Dedifferentiated amniotic fluid mesenchymal stem cell (primary cell): ENCODE measurements at regions not wholly inside any gene's neighbourhood (a gene's known extent, or its start where the extent isn't known, plus 50 kb on each side); places are given as distances from the start of the nearest gene placed in this dataset.
"Not testable (repeated sequence)": the region's sequence is repeated elsewhere in the genome, so short reads cannot be mapped to it uniquely, and the experiment has no call there.

Experiments used
- DNase-seq: peaks from one replicate; pipeline ENCODE4 v3.0.0-alpha.2; 2016; ENCODE audit errors: extremely low spot score

GRCh38 chr5:99061299-99061698 lies 132.5 kb upstream of the CHD1 start:
- DNase-seq, result no peak

DNA sequence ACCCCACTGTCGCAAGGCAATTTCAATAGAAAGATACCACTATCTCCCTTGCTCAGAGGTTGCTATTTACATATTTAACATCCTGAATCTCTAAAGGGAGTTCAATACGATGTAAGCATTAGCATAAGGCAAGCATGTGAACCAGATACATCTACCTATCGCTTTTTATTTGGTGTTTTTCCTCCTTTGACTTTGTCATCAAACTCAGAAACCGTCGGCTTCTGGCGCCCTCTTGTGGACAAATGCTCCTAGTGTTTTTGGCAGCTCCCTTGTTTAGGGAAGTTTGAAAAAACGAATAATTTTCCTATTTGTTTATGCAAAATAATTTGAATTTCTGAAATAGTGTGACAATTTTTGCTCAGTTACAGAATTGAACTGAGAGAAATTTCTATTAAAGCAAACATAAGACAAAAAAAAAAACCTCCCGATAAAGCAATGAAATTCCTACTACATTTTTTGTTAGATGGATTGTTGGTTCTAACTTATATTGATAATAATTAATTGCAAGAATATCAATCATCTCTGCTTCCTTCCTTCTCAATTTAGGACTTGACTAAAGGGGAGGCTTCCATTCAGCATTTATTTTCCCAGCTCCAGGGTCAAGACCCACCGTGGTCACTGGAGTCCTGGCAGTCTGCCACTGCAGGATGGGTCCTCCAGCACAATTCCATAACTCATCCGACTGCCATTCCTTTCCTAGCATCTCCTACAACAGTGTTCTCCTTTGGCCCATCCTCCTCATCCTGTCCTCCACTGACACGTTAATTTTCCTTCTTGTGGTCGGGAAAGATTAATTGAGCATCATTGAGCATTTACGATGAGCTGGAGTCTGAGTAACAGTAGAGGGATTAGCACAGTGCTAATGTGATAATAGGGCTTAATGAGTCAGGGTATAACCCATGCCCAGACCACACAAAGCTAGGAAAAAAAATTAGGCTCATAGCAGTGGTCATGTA lies 131.8 kb upstream of the CHD1 start:
- DNase-seq, result peak; percentile 80

- DNase-seq, result no peak
Observed at GRCh38 chr5:99059685-99060084, 130.9 kb upstream of the CHD1 start.

DNA sequence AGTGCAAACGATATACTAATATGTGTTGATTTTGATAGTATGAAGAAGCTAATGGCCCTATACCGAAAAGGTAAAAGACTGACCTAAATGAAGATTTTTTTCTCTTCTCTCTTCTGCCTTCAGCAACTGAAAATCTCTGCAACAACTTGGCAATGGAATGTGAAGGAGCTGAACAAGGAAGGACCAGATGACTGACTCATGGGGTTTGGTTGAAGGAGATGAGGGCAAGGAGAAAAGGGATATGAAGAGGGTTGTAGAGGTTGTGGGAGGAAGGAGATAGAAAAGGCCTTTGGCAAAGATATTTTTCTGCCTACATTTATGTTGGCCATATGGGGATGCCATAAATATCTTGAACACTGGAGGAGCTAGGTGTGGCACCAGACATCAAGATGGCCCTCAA lies 129.7 kb upstream of the CHD1 start:
- no peak for DNase-seq

DNA sequence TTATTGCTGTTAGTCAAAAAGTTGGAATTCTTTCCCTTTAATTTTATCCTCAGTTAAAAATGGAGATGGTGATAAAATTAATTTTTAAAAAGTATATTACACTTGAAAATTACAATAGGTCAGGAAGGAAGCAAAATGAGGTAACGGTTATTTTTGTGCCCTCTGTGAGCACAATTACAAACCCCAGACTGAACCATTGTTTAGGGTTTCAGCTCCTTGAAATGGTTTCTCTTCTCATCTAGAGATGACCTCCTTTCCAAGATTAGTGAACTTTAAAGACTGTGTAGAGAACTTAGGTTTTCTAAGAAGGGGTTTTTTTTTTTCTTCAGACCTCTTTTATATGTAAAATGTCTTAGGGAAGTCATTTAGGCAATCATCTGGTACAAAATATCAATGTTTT lies 126.2 kb upstream of the CHD1 start:
- DNase-seq, result no peak

GRCh38 chr5:99045871-99046270 lies 117.1 kb upstream of the CHD1 start:
- DNase-seq, result no peak

- DNase-seq, result not testable (repeated sequence)
Observed at GRCh38 chr5:99043257-99043656, 114.5 kb upstream of the CHD1 start.

GRCh38 chr5:99037668-99038067 lies 108.9 kb upstream of the CHD1 start:
- DNase-seq, result no peak

GRCh38 chr5:99035942-99036341 lies 107.1 kb upstream of the CHD1 start:
- DNase-seq, result no peak

DNA sequence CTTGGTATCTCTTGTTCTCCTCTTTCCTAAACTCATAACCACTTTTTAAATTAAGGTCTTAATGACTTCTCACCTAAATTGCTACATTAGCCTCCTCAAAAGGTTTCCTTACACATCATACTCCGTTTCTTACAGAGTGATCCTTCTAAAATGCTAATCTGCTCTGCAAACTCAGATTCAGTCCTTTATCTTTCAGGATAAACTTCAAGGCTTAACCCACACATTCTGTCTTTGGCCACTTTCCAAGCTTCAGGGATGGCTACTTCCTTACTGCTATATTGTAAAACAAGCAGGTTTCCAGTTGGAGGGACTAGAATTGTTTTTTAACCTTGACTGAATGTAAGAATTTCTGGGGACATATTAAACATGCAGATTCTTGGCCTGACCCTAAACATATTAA lies 105.5 kb upstream of the CHD1 start:
- no peak for DNase-seq

- DNase-seq, result no peak
Observed at GRCh38 chr5:99033014-99033900, 104.5 kb upstream of the CHD1 start.

DNA sequence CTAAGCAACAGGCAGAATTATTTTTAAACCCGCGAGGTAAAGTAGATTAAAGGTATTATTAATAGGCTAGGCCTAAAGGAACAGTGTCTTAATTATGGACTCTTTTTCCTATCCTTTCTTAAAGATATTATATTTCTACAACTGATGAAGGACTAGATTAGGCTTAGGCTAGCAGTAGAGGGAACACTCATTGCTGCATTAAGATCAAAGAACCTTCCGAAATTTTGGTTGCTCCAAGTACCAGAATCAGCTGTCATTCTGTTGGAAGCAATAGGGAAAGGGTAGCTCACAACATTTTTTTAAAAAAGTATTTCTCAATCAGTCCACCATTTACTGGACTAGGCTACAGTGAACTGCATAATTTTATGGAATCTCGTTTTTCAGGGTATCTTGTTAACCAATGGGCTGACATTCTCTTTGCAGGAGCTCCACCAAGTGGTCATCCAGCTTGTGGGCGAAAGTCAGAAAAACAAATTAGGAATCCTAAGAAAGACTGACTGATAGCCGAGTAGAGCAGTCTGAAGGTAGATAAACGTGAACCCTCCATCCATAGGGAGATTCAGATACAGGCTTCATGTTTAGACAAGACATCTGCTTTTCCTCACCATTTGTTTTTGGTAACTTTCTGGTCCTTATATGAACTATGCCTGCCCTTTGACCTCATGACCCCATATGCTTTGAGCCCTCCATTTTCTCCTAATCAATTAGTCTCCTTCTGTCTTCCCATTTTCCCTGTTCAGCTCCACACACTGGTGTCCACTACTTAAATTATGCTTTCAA lies 103.6 kb upstream of the CHD1 start:
- DNase-seq, result peak; percentile 80

GRCh38 chr5:99030906-99031440 lies 102.2 kb upstream of the CHD1 start:
- DNase-seq, result no peak

DNA sequence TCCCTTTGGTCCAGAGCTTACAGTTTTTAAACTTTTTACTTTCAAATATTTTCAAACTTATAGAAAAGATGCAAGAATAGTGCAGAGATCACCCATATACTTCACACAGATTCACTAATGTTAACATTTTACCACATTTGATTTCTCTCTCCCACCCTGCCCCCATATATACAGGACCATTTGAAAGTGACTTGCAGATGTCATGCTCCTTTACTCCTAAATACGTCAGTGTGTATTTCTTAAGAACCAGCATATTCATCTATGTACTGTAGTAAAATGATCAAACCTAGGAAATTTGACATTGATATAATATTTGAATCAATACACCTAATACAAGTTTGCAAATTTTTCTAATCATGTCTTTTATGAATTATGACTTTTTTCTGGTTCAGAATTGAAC lies 100.4 kb upstream of the CHD1 start:
- no peak for DNase-seq

- DNase-seq, result not testable (repeated sequence)
Observed at GRCh38 chr5:99028170-99028569, 99.4 kb upstream of the CHD1 start.

- DNase-seq, result no peak
Observed at GRCh38 chr5:99025298-99026045, 96.7 kb upstream of the CHD1 start.

GRCh38 chr5:99023330-99023729 lies 94.5 kb upstream of the CHD1 start:
- no peak for DNase-seq

- no peak for DNase-seq
Observed at GRCh38 chr5:99022250-99022649, 93.4 kb upstream of the CHD1 start.

DNA sequence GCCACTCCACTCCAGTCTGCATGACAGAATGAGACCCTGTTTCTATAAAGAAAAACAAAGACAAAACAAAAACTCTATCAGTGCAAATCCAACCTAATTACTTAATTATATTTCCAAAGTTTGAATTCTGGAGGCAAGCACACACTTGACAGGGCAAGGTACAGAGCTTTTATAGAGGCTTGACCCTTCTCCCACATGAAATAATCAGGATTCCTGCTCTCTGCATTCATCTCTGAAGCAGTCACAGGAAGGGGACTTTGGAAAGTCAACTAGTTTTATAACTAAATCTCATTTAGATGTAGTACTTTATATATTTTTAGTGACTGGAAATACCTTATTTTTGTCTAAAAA lies 91.9 kb upstream of the CHD1 start:
- DNase-seq, result no peak

DNA sequence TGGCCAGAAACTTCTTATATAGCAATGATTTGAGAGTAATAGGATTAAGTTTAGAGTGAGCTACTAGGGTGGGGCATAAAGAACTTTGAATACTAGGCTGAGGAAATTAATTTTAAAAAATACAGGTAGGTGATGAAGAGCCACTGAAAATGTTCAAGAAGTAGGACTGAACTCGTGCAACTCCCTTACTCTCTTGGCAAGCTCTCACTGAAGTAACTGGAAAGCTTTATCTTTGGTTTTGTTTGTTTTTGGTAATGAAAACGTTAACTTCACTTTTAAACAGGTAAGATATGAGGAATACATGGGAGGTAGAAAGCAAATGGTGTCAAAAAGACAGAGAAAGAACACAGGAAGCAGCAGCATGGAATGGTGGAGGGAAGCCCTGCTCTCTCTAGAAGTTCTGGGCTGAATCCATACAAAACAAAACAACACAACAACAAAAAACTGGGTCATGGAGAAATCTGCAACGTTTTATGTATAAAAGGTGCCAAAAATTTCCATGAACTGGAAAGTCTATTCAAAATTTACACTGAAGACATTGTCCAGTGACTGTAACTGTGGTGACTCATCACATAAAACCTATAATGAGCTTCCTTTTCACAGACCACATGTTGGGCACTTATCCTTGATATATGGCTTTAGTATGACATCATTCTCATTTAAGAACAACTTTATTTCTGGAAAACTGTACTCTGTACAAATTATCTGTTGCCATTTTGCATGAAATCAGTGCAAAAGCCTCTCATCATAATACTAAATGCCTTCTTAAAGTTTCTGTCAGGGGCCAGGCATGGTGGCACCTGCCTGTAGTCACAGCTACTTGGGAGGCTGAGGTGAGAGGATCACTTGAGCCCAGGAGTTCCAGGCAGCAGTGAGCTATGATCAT lies 91.2 kb upstream of the CHD1 start:
- peak; percentile 81 for DNase-seq
